HPDE6-E6E7 (cell line): ENCODE measurements at regions not wholly inside any gene's neighbourhood (a gene's known extent, or its start where the extent isn't known, plus 50 kb on each side); places are given as distances from the start of the nearest gene placed in this dataset.

Source experiments
- DNase-seq: peaks from one replicate; pipeline ENCODE4 v3.0.0; 2011; ENCODE audit warnings: missing footprints; ENCODE audit errors: extremely low spot score

DNA sequence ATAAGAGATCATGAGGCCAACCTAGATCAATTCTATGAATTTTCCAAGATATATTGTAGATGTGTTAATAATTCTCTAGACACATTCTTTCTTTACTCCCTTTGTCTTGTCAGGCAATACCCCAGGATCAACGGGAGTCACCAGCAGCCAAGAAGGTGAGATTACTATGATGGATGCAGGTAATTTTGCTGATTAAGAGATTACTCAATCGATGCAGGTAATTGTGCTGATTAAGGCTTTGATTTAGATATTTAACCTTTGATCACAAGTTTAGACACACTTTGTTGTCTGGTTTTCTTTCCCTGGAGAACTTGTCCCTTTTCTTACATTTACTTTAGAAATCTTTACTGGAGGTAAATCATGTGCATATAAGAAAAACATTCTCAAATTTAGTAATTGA is 134.3 kb upstream of the CNTN1 start:
- no peak for DNase-seq

DNA sequence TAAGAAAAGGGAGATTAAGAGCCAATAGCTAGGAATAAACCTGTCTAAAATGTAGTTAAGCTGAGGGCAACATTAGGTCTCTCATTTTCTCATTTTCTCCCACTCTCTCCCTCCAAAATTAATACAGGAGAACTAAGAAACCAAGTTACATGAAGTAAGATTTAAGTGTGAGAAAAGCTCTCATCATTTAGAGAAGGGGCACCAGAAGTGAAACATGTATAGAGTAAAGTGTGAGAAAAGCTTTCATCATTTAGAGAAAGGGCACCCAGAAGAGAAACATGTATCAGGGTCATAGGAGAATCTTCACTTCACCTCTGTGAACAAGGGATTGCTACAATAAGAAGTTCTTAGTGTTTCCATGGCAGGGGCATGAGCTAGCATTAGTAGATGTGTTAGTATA is 132.4 kb upstream of the CNTN1 start:
- DNase-seq = no peak

DNA sequence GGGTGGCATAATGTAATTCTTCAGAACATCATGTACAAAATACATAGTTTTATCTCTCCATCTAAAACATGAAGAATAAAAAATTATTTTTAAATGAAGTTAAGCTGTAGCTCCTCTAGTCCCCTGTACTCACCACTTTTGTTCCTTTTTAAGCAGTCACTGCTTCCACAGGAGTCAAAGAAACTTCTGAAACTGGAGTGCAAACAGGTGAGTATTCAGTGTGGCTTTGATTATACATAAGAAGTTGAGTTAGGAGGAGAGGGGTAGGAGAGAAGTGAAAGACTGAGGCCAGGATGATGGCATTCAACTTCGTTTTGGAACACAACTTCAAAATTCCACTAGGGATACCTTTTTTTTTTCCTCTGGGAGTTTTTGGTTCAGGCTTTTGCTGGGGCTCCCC is 131.4 kb upstream of the CNTN1 start:
- no peak for DNase-seq

DNA sequence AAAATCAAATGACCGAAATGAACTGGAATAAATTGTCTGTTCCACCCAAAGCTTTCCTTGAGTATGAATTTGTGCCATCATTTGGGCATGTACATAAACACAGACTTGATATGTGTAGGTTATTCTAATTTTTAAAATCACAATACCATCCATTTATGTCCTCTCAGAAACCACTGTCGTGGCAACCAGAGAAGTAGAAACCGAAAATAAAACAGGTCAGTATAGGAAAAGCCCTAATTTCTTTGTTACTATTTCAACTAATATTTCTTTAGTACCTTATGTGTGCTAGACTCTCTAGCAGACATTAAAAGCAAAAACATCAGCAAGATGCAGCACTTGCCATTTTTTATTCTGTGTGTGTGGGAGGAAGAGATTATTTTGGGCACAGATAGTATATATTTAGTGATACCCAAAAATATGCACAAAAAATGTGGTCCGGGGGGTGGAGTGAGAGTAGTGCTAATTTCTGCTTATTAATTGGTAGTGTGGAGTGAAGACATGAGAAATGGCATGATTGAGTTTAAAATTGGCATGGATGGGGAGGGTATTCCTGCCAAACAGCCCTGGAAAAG is 130.8 kb upstream of the CNTN1 start:
- DNase-seq = no peak

DNA sequence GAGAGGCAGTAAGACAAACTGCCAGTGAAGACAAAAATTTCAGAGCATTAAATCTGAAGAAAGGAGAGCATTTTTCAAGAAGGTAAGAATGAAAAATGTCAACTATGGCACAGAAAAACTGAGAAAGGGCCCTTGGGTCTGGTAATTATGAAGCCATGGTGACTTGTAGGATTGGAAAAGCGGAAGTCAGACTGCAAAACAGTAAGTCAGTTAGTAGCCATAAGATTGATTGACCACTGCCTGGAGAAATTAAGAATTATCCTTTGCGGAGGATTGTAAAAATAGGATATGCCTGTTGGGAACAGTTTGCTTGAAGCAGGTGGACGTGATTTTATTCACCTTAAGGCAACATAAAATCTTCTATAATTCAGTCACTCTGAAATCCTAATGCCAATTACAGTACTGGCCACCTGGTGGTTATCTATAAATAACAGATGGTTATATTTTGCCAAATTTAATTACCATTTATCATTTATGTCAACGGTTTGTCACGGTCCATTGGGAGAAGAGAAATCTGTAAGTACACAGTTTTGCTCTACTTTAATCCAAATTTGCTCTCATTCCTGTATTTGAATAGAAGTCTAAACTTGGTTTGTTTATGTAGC is 127.1 kb upstream of the CNTN1 start:
- DNase-seq = no peak

DNA sequence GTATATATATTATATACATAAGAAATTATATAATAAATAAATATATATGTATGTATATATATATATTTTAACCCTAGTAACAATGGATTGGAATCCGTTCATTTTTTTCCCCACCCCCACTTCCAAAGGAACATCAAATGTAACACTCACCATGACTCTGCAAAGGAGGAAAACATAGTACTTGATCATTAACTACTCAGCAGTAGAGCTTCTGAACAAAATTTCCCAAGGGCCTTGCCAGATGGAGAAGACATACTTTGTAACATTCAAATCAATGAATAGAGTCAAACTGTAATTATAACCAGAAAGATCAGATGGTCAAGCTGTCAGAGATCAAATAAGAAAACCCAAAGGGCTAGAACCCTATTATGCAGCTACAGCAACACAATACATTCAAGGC is 126.0 kb upstream of the CNTN1 start:
- no peak for DNase-seq

DNA sequence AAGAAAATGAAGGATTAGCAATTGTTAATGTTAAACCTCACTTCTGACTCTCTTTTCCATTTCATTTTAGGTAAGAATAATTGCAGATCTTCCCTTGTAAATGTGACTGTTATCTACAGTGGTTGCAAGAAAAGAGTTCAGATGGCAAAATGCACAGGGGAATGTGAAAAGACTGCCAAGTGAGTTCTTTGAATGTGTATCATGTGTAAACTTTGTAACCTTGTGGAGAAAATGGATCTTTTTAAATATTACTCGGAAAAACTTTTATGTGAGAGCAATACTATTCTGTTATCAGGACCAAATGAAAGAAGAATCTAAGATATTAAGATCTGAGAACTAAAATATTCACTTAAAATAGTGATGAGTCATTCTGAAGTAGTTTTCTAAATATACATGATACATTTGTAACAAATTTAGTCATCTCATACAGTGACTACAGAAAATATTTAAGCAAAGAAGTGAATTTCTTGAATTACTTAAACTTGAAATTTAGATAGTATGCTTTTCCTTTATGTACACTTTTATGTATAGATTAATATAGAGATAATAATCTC is 122.5 kb upstream of the CNTN1 start:
- no peak for DNase-seq

DNA sequence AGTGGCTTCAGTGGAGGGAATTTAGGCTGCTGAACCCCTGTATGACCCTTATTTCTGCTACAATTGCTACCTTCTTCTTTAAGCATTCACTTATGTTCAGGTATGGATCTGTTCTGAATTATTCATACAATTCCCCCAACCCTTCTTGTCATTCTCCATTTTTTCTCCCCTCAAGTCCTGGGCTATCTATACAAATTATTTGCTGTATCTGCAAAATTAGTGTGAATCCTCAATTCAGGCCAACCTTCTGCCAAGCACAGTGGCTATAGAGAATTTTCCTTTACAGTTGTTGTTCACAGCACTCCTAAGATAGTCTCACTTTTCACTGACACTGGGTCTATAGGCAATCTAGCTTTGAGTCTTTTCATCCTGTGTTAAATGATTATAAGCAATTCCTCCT is 119.2 kb upstream of the CNTN1 start:
- no peak for DNase-seq

DNA sequence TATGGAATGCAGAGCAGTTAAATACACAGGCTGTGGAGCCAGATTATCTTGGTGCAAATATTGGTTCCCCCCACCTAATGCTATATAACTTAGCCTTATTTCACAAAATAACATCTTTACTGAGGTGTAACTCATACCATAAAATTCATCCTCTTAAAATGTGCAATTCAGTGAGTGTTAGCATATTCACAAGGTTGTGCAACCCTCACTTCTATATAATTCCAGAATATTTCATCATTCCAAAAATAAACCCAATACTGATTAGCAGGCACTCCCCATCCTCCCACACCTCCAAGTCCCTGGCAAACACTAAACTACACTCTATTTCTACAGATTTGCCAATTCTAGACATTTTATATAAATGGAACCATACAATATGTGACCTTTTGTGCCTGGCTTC is 116.3 kb upstream of the CNTN1 start:
- DNase-seq = no peak

DNA sequence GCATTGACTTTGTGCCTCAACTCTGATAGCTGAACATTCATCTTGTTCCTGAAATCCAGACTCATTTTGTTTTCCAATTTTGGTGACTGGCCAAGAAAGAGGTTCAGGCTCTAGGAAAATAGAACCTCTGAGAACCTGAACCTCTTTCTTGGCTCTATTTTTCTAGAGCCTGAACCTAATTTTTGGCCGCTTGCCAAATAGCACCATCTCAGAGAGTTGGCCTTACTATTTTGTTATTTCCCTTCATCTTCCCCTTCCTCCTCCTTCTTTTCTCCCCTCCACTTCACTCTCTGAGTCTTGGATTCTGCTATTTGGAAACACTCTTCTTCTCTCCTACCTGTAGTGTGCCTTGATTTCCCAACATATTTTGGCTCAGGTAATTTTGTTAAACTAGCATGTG is 114.4 kb upstream of the CNTN1 start:
- no peak for DNase-seq

DNA sequence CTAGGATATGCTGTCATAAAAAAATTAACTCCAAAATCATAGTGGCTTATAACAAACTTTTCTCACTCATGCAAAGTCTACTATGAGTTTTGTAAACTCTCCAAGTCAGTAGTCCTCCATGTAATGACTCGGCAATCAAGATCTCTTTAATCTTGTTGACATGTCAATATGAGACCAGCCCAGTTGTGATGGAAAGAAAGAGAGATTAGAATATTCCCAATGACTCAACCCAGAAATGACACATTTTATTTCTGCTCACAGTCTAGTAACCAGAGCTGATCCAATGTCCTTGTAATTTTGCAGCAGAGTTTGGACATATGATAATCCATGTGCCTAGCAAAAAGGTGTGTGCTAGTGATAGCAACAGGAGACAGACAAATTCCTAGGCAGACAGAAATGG is 112.6 kb upstream of the CNTN1 start:
- DNase-seq = no peak

DNA sequence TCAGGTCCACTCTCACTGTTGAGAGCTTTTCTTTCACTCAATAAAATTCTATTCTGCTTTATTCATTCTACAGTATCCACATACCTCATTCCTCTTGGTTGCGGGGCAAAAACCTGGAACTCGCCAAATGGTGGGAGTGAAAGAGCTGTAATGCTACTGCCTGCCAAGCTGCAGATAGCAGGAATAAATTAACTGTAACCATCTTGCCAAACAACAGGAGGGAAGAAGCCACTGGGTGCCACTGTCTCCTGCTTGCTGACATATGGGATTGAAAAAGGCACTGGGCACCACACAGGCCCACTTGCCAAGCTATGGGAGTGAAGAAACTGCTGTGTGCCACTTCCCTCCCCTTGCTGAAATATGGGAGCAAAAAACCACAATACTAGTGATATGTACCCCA is 111.9 kb upstream of the CNTN1 start:
- no peak for DNase-seq

DNA sequence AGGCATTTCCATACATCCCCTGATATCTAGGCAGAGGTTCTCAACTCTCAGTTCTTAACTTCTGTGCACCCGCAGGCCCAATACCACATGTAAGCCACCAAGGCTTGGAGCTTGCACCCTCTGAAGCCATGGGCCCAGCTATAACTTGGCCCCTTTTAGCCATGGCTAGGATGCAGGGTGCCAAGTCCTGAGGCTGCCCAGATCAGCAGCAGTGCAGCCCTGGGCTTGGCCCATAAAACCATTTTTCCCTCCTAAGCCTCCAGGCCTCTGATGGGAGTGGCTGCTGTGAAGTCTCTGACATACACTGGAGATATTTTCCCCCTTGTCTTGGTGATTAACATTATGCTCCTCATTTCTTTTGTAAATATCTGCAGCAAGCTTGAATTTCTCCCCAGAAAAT is 110.3 kb upstream of the CNTN1 start:
- no peak for DNase-seq

DNA sequence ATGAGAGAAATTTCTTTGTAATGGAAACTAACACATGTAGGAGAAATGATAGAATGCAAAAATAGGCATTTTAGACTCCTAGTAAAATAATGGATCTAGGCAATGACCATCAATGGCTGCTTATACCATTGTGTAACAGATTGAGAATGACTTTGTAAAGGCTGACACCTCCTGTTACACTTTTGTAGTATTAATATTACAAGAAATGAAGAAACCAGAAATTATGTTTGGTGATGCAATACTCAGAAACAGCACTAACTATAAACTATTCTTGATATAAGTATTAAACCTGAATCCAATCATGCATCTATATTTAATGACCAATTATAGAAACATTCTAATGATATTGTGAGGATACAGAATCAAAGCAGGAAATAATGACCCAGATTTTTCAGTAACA is 108.5 kb upstream of the CNTN1 start:
- no peak for DNase-seq

DNA sequence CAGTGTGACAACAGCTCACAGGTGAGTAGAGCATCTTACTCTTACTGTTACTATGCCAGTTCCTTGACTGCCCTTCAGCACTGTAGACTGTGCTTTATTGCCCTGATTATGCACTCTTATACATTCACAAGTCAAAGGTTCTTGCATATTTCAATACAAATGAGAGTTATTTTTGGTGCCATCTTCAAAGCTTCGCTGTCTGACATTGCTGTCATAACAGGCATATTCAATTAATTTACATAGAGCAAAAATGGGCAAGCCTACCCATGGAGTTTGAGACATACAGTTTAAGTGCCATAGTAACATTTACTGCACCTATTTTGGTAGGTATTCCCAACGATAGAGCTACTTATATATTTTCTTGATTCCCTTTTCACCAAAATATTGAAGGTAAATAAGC is 107.5 kb upstream of the CNTN1 start:
- DNase-seq = no peak

DNA sequence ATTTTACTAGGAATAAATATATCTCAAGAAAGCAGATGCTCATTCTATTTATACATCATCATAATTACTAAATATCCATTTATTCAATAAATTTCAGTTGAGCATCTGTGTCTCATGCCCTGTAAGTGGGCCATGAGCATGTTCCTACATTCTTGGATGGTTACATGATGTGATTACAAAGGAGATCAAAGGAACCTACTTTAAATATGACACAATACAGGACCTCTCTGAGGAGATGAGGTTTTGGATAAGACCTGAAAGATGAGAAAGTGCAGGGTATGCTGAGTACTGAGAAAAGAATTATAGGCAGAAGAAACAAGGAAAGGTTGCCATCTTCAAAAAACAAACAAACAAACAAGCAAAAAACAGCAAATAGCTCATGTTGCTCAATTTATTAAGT is 105.4 kb upstream of the CNTN1 start:
- DNase-seq = no peak

DNA sequence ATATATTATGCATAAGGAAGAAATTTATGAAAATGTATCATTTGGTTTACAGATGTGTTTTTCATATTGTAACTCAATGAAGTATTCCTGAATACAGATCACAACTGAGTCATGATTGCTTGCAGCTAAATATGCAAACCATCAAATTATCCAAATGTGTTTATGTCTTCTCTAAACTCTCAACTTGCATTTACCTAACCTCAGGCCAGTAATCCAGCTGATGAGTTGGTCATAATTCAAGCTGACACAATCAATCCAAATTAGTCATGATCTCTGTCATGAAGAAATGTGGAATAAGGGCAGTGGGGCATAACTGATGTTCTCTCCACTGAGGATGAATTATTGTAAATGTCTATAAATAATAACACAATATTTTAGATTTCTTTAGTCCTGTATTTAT is 104.8 kb upstream of the CNTN1 start:
- DNase-seq = no peak

DNA sequence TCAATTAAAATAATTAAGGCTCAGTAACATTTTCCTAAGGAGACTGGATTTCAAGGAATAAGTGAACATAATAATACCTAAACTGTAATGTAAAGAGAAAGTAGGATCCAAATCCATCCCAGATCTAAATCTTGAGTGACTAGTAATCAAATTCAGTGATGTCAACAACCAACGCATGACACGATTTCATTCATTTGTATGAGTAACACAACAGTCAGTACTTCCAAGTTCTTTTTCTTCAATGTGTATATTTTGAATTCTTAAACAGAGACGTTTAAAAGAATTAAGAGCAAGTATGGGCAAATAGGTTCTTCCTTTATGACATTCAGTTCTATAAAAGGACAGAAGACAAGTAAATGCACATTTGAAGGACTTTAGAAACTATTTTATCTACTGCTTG is 104.3 kb upstream of the CNTN1 start:
- DNase-seq = no peak

DNA sequence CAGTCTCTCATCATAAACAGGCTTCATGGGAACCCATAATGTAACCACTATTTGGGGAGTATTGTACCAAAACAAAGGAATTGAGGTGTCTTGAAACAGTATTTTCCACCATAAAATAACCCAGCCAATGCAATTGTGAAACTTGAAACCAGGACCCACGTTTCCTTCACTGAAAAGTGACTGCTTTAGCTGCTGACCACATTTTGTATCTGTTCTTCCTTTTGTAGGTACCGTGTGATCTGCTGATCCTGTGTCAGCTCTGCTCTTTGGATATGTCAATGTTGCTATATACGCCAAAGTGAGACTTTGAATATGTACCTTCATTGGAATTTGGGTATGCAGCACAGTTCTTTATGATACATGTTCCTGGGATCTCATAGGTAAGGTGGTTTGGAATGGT is 95.1 kb upstream of the CNTN1 start:
- no peak for DNase-seq

DNA sequence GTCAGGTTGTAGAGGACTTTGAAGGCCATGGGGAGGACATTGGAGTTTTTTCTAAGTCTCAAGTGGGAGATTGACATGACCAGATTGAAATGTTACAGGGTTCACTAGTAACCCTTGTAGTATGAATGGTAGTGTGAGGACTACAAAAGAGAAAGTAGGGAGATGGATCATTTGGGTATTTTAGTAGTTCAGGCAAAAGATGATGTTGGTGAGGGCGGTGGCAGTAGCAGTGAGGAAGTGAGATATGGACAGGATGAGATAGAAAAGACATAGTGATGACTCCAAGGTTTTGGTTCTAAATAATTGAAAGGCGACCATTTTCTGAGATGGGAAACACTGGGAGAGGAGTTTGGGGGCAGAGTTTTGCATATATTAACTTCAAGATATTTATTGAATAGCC is 94.2 kb upstream of the CNTN1 start:
- no peak for DNase-seq

DNA sequence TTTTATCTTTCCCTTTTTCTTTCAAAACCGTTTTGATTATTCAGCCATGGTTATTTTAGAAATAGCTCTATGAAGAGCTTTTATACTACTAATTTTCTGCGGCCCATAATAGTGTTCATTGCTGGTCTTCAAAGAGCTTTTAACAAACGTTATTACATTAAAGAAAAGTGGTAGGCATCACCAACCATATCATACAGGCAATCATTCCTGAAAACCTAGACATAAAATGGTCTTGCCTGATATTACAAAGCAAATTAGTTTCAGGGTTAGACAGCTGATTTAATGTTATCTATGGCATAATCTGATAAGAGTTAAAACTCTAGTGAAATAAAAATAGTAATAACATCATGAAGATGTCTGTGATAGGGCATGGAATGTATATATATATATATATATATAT is 89.7 kb upstream of the CNTN1 start:
- no peak for DNase-seq

DNA sequence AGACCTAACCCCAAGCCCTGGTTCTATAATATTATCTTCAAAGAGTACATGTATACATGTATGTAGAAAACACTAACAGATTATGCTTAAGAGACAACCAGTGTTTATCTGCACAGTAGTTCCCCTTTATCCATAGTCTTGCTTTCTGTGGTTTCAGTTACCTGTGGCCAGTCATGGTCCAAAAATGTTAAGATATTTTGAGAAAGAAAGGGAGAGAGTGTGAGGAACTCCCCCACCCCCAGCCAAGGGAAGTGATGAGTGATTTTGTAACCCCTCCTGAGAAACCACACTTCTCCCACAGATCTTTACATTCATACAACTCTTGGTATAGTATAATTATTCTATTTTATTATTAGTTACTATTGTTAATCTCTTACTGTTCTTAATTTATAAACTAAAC is 77.3 kb upstream of the CNTN1 start:
- DNase-seq = no peak

DNA sequence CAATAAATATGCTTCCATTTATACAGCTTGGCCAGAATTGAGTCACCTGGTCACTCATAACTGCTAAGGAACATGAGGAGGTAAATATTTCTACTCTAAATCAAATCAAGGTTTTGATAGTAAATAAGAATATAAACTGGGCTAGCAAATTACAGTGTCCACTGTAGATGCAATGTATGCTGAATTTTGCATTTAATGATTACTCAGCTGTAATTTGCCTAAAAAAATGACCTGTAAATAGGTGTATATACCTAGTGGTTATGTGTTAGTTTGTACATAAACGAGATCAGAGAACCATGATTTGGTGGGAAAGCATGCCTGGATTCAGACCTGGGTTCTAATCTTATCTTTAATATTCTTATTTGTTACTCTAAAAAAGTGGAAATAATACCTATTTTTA is 76.6 kb upstream of the CNTN1 start:
- DNase-seq = no peak

DNA sequence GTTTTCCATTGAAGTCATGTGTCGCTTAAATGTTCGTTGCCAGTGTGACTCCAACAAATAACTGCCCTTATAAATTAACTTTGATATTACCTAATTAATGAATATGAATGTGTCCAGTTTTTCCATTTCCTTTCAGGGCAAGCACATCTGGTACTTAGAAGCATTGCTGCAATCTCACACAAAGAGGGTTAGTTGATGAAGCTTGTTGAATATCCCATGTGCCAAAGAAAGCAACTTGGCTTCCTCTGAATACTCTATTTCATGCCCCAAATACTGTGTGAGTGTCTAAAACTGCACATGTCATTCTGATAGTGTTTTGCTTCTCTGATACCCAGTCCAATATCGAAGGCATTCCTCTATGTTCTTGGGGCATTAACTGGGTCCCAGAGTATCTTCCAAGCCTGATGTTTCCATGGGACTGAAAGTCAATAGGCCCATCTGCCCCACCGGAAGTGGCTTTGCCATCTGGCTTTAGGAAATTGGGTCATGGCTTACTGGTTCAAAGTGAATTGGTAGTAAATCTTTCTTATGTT is 75.8 kb upstream of the CNTN1 start:
- no peak for DNase-seq
